GM08714 (cell line): ENCODE measurements at regions not wholly inside any gene's neighbourhood (a gene's known extent, or its start where the extent isn't known, plus 50 kb on each side); places are given as distances from the start of the nearest gene placed in this dataset.
"Not testable (repeated sequence)": the region's sequence is repeated elsewhere in the genome, so short reads cannot be mapped to it uniquely, and the experiment has no call there.

Experiments
- H3K4me3 ChIP-seq: fragments of 200-500 bp; sonication (Bioruptor generic); 2 replicates; pipeline ENCODE4 v1.5.1; 2014; ENCODE audit warnings: mild to moderate bottlenecking, low read length, inconsistent platforms
- ZNF274 ChIP-seq: IDR thresholded peaks from 2 replicates; pipeline ENCODE4 v1.6.1; 2012; ENCODE audit warnings: mild to moderate bottlenecking, low read depth, low read length

GRCh38 chr14:71397371-71397770 lies 490.1 kb downstream of the PCNX1 start:
- no peak overlapping the region for H3K4me3 ChIP-seq
- no peak for TF ChIP-seq ZNF274

GRCh38 chr14:71398450-71398849 lies 491.2 kb downstream of the PCNX1 start:
- TF ChIP-seq ZNF274: no peak
- peak overlapping the region; percentile 39; the same call in 1 of the 2 replicates for H3K4me3 ChIP-seq

GRCh38 chr14:71399057-71399487 lies 491.8 kb downstream of the PCNX1 start:
- peak overlapping the region; percentile 53; the same call in 1 of the 2 replicates for H3K4me3 ChIP-seq
- TF ChIP-seq ZNF274: no peak

- no peak for TF ChIP-seq ZNF274
- no peak overlapping the region for H3K4me3 ChIP-seq
Measured at GRCh38 chr14:71400871-71401321, 493.6 kb downstream of the PCNX1 start.

GRCh38 chr14:71402415-71402814 lies 495.2 kb downstream of the PCNX1 start:
- not testable (repeated sequence) for H3K4me3 ChIP-seq

GRCh38 chr14:71403656-71404055 lies 496.4 kb downstream of the PCNX1 start:
- no peak for TF ChIP-seq ZNF274
- H3K4me3 ChIP-seq: no peak overlapping the region

GRCh38 chr14:71405676-71406075 lies 498.4 kb downstream of the PCNX1 start:
- no peak overlapping the region for H3K4me3 ChIP-seq
- TF ChIP-seq ZNF274: no peak

GRCh38 chr14:71408362-71409030 lies 501.2 kb downstream of the PCNX1 start:
- no peak for TF ChIP-seq ZNF274

GRCh38 chr14:71410578-71411284 lies 503.5 kb downstream of the PCNX1 start:
- no peak for TF ChIP-seq ZNF274
- H3K4me3 ChIP-seq: no peak overlapping the region

More at GRCh38 chr14:71408362-71409030, 501.2 kb downstream of the PCNX1 start:
- H3K4me3 ChIP-seq: no peak overlapping the region

GRCh38 chr14:71411285-71411595 lies 504.0 kb downstream of the PCNX1 start:
- no peak for TF ChIP-seq ZNF274
- no peak overlapping the region for H3K4me3 ChIP-seq

- H3K4me3 ChIP-seq: no peak overlapping the region
- TF ChIP-seq ZNF274: no peak
Measured at GRCh38 chr14:71411738-71412137, 504.5 kb downstream of the PCNX1 start.

GRCh38 chr14:71414631-71415403 lies 507.6 kb downstream of the PCNX1 start:
- TF ChIP-seq ZNF274: no peak

GRCh38 chr14:71415404-71415690 lies 508.1 kb downstream of the PCNX1 start:
- no peak overlapping the region for H3K4me3 ChIP-seq
- TF ChIP-seq ZNF274: no peak

More at GRCh38 chr14:71414631-71415403, 507.6 kb downstream of the PCNX1 start:
- no peak overlapping the region for H3K4me3 ChIP-seq

- TF ChIP-seq ZNF274: no peak
Measured at GRCh38 chr14:71416392-71416791, 509.1 kb downstream of the PCNX1 start.

More at GRCh38 chr14:71416392-71416791, 509.1 kb downstream of the PCNX1 start:
- H3K4me3 ChIP-seq: no peak overlapping the region
